HPDE6-E6E7 (cell line): ENCODE measurements at regions not wholly inside any gene's neighbourhood (a gene's known extent, or its start where the extent isn't known, plus 50 kb on each side); places are given as distances from the start of the nearest gene placed in this dataset.
"Not testable (repeated sequence)": the region's sequence is repeated elsewhere in the genome, so short reads cannot be mapped to it uniquely, and the experiment has no call there.

Experiments used
- DNase-seq: peaks from one replicate; pipeline ENCODE4 v3.0.0; 2011; ENCODE audit warnings: missing footprints; ENCODE audit errors: extremely low spot score

DNA sequence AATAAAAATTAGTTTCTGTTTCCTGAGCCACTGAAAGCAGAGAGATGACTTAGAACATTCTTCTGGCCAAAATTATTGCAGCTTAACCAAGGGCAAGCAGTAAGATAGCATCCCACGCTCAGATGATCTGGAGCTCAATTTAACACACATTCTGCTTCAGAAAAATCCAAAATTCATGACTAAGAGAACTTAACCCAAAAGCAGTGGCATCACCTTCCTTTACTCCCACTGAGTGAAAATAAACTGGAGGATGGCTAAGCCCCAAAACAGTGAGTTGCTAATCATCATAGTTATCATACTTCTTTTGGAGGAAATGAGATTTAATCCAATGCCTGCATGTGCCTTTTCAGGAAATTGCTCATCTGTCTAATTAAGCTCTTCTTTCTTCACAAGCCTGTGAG is 195.4 kb downstream of the DUSP6 start:
- no peak for DNase-seq

DNA sequence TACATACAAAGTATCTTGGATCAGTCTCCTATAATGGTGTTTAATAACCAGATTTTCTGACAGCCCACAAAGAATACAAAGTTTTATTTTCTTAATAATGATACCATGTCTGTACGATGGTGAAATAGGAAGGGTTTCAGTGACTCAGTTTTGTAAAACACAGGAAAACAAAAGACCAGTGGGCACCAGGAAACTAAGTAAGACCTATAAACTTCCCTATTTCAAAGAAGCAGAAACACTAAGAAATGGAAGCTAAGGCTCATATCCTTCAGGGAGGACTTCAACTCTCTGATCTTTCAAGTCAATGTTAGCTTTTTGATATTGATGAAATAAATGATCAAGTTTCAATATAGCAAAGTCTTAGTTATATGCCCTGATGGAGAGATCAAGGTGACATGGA is 196.0 kb downstream of the DUSP6 start:
- no peak for DNase-seq

DNA sequence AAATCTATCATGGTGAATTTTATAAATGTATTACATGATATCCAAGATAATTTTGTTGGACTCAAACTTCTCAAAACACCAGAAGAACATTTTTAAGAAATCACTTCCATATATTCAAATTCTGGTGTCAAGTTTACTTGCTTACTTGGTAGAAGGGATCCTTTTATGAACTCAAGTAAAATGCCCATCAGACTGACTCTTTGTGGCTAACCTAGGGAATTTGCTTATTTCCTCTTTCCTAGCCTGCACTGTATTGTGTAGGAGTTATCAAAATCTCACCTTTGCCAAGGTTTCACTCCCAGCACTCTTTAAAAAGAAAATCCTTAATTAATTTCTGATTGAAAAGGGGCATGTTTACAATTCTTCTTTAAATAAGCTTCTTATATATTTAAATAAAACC is 196.5 kb downstream of the DUSP6 start:
- DNase-seq = no peak

DNA sequence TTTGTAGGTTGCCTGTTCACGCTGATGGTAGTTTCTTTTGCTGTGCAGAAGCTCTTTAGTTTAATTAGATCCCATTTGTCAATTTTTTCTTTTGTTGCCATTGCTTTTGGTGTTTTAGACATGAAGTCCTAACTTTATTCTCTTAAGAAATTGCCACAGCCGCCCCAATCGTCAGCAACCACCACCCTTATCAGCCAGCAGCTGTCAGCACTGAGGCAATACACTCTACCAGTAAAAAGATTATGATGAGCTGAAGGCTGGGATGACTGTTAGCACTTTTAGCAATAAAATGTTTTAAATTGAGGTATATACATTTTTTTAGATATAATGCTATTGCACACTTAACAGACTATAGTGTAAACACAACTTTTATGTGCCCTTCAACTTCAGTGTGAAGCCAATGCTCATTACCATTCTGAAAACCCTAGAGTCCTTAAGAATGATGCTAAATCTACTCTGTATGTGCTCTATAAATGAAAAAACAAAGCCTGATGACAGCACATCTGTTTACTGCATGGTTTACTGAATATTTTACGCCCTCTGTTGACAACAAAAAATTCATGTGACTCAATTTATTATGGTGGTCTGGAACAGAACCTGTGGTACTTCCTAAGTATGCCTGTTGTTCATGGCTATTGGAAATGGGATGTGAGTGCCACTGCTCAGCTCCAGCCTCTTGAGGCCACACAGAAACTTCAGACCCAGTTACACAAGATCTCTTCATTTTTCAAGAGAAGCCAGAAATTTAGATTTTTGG is 197.4 kb downstream of the DUSP6 start:
- DNase-seq = no peak

DNA sequence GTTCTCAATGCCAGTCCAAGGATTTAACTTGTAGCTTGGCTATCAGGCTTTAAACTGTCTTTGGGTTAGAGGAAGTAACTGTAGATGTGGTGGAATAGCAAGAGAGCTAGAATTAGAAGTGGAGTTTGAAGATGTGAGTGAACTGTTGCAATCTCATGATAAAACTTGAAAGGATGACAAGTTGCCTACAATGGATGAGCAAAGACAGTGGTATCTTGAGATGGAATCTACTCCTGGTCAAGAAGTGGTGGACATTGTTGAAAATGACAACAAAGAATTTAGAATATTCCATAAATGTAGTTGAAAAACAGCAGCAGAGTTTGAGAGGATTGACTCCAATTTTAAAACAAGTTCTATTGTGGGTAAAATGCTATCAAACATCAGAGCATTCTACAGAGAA is 199.0 kb downstream of the DUSP6 start:
- DNase-seq = no peak

DNA sequence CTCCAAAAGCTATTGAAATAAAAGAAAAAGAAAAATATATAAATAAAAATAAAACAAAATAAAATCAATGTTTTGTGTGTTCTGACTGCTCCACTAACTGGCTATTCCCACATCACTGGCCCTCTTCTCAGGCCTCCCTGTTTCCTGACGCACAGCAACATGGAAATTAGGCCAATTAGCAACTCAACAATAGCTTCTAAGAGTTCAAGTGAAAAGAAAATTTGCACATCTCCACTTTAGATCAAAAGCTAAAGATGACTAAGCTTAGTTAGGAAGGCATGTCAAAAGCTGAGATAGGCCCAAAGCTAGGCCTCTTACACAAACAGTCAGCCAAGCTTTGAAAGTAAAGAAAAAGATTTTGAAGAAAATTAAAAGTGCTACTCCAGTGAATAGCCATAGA is 200.8 kb downstream of the DUSP6 start:
- no peak for DNase-seq

DNA sequence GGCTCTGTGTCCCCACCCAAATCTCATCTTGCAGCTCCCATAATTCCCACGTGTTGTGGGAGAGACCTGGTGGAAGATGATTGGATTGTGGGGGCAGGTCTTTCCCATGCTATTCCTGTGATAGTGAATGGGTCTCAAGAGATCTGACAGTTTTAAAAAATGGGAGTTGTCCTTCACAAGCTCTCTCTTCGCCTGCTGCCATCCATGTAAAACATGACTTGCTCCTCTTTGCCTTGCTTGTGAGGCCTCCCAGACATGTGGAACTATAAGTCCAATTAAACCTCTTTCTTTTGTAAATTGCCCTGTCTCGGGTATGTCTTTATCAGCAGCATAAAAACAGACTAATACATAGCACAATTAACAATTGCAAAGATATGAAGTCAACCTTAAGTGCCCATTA is 201.5 kb downstream of the DUSP6 start:
- DNase-seq = not testable (repeated sequence)

DNA sequence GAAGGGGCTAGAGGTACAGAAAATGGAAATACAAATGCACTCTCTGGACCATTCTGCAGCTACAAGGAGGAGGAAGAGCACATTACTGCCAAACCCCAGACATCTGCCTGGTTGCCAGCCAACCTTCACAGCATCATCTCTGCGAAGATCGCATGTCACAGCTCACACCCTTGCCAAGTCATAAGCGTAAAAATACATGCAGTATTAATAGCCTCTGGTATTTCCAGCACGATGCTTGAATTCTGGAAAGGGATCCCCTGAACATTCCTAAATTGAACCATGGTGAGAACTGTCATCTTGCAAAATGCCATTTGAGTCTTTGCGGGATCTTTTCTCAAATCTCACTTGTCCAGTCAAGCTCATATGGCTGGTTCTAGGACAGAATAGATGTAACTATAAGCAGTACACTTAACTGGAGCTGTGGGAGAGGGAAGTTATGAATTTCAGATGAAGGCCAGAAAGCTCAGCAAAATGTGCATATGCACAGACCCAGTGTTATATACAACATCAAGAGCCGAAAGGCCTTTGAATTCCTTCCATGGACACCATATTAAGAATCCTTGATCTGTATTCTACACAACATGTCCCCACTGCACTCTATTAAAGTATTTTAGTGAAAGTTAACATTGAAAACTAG is 211.6 kb downstream of the DUSP6 start:
- no peak for DNase-seq

DNA sequence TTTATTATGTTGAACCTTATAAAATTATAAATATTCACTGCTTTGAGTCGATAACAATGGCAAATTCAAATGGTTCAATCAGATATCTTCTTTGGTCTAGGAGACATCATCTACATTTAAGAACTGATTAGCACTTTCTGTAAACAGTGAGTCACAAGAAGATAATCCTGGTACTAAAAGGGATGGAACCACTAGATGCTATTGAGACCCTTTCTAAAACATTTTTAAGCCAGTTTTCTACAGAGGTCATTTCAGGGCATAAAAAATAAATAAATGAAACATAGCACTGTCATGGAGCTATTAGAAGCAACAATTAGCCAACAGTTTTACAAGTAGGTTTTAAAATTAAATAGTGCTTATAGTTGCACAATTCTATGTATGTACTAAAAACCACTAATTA is 212.2 kb downstream of the DUSP6 start:
- DNase-seq = no peak

DNA sequence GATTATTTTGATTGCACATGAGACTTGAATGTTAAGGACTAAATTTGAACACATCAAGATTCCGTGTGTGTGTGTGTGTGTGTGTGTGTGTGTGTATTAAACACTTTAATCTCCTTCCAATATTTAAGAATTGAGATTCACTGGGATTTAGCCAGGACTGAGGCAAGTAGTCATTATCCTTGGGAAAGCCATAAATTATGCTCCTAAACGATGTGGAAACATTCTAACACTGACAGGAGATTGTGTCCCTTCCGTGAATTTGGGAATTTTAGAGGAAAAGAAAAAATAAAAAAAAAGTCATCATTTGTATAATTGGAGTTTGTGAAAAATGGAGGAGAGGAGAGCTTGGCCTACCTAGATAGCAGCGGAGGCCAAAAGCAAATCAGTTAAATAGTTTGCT is 212.9 kb downstream of the DUSP6 start:
- DNase-seq = no peak

DNA sequence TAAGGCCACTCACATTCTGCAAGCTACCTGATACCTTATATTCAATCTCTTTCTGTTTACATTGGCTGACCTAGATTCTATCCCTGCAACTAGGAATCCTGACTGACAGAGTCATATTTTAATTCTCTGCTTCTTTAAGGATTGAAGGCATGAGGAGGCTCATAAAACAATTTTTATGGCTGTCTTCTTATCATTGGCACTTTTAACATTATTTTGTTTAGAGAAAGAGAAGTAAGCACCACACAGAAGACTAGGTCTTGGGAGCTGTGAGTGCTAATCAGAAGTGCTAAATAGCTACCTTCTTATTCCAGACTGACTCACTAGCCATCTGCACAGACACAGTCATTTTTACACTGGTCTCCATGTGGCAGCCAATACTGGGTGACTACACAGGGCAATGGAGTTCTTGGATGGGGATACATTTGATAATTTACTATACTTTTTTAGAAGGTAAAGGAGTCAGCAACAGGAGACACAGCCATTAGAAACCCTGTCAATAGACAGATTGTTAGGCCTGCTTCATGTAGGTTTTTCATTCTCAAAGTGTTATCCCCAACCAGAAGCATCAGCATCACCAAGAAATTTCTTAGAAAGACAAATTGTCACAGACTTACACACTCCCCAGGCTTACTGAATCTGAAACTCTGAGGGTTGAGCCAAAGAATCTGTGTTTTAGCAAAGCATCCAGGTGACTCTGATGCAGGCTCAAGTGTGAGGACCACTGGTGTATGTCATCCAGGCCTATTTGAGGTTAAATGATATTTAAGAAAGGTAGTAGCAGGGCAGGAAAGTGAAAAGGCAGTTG is 214.1 kb downstream of the DUSP6 start:
- DNase-seq = no peak

DNA sequence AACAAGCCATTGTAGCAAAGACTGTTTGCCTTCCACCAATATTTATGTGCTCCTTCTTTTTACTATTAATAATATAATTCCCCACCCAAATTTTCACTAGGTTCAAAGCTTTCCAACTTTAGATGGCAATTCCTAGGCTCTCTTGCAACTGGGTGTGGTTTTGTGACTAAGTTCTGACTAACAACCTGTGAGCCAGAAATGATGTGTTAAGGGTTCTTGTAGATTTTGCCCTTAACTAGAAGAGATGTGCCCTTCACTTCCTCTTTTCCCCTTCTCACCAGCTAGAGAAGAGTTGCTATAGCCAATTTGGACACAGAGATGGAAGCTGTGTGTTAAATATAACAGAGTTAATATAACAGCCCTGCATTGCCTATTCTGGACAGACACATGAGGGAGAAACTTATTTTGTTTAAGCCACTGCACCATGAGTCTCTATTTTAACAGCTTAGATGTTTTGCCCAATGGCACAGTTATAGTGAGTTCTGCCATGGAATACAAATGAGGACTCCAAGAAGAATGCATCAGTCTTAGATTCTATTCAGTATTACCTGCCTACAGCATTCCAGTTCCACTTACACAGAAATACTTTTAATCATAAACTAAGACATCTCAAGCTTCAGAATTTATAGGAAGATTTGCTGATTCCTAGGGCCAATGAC is 216.2 kb downstream of the DUSP6 start:
- DNase-seq = peak; percentile 52

DNA sequence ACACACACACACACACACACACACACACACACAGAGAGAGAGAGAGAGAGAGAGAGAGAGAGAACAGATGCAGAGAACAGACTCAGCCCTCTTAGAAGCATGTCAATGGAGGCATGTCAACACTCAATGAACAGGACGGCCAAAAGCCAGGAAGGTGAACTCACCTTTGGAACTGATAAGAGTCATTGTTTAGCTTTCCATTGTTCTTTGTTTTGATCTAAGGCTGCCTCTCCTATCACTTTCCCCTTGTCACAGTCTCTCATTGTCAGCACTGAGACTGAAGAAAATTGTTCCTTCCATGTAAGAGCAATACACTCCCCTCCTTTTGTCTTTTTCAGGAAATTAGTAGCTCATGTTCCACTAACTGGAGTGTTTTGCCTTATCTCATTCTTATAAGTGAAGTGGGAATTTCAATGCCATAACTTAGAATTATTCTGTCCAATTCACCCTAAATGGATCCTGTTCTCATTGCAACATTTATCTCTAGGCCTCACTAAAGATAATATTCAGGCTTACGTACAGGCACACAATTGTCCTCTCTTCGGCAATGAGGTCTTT is 218.0 kb downstream of the DUSP6 start:
- DNase-seq = no peak

DNA sequence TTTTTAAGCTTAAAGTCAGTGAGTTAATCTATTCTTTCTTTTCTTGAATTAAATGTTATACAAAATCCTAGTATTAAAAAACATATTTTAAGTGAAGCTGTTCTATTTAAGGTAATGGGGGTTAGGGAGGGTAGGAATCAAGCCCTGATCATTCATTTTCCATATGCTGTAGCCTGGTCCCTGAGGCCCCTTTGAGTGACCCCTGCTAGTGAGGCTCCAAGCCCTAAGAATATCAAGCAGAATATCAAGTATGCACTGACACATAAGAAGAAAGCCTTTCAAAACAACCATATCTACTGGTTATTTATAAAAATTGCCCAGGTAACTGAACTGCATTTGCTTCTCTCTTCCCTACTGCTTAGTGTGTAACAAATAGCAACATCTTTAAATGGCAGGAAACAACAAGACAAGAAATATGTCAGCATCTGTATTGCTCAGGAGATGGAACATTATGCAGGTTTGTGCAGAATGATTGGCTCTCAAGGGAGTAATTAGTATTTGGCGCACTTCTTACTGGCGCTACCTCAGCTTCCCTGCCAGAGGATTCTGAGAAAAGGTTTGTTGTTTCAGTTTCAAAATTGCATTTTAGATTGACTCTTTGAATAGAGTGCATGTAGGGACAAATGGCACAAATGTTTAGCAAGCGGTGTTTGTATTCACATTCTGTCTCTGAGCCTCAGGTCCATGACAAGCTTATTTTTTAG is 223.0 kb downstream of the DUSP6 start:
- DNase-seq = no peak

DNA sequence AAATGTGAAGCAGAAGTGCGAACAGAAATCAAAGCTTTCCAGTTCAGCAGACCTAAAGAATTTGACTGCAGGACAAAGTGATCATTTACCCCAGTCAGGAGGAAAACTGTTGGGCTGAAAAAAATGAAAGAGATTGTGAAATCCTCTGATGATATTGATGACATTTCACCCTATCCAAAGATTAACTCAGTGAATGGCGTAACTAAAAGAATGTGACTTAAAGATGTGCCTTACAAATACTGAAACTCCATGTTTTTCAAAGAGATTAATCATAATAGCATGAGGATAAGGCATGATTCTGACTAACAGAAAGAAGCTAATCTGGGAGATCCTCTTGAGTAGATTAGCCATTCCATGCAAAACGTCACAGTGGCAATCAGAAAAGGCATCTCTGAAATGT is 225.6 kb downstream of the DUSP6 start:
- no peak for DNase-seq

DNA sequence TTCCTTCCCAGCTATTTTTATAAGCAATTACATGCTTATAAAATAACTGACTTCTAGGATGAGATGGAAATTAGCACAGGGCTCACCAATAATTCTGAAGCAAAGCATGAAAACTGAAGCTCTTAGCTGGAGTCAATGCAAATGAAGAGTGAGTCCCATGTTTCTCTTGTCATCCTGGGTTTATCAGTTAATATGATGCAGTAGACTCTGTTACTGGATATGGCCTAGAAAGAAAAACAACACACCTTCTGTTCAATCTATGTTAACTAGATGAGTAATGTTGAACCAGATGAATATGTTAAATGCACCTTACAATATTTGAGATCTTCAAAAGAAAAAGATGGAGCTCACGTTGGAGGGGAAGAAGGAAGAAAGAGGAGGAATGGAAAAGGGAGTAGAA is 229.4 kb downstream of the DUSP6 start:
- no peak for DNase-seq

DNA sequence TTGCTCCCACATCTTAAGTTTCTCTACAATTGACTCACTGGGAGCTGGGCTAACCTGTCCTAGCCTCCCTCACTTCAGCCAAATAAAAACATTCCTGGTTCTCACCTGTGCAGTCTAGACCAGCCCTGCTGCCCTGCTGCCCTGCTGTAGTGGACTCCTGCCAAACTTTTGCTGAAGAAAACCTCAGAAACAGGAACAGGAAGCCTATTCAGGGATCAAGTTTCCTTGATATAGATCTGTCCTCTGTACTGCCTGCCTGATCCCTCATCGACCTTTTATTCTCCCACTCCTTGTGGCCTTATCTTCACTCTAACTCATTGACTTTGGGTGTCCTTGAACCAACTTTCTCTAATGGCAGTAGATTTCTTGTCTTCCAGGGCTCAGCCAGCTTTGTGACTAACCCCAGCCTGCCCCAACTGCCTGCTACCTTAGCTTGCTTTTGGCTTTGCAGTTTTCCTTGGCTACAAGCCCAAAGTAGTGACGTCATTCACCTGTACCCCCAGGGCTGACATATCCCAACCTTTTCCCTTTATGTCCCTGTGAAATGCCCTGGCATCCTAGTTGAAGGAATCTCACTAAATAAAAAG is 234.8 kb downstream of the DUSP6 start:
- peak; percentile 70 for DNase-seq

DNA sequence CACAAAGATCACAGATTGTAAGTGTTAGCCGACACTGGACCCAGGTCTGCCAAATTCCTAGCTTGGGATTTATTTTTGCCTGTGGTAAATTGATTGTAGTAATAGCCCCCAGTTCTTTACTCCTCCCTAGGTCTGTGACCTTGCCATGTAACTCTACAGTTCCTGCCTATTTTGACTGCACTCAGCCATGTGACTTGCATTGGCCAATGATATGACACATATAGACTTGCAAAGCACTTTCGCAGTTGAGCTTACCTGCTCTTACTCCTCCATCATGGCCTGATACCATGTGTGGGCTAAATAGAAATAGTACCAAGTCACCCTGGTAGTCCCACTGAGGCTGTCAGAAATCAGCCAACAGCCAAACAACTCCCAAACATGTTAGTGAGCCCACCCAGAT is 240.3 kb downstream of the DUSP6 start:
- no peak for DNase-seq

DNA sequence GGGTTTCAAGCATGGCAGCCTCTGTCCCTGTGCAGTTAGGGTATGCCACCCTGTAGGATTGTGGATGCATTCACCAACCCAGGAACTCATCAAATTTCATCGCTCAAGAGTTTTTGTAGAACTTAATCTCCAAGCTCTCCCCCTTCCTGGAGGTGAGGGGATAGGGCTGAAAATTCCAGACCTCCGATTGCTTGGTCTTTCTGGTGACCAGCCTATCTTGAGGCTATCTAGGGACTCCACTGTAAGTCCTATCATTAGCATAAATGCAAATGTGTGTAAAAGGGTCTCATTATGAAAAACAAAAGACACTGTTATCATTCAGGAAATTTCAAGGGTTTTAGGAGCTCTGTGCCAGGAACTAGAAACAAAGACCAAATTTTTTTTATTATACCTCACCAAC is 244.0 kb downstream of the DUSP6 start:
- DNase-seq = no peak

DNA sequence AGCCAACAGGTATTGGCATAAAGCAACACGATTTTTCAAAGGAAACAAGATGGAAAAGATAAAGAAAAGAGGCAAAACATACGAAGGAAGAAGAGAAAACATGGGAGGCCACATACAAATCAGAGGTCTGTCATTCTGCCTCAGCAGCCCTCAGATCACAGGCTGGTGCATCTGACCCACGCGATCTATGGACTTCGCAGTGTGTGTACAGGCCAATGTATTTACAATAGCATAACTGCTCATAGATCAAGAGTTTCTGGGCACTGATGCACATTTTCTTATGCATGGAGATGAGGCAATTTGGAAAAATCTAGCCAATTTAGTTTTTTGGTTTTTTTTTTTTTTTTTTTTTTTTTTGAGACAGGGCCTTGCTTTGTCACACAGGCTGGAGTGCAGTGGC is 245.4 kb downstream of the DUSP6 start:
- DNase-seq = no peak

DNA sequence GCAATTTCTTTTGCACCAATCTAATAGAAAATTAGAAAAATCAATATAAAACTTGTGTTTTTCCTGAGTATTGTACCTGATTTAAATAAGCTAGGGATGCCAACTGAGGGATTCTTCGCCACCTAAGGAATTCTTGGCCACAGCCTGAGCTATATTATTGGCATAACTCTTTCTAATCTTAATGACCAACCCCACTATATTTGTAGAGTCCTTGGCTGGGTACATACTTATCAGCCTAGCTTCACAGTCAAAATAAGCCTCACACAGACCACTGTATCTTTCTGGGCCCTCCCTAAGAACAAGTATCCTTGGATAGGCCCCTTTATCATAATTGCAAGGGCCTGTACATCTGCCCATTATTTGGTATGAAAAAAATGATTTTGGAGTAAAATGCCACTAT is 247.1 kb downstream of the DUSP6 start:
- no peak for DNase-seq
